ENCODE measurements at regions not wholly inside any gene's neighbourhood (a gene's known extent, or its start where the extent isn't known, plus 50 kb on each side); places are given as distances from the start of the nearest gene placed in this dataset.

GRCh38 chr17:33695431-33695830 lies 402.3 kb upstream of the ASIC2 start:
- no peak overlapping the region for H3K4me3 ChIP-seq
- ATAC-seq: no peak
- H3K36me3 ChIP-seq: no peaks in the 10 kb centered on the region
- no peaks in the 10 kb centered on the region for H3K4me1 ChIP-seq
- H3K27me3 ChIP-seq: peaks cover 41% of the 10 kb centered on the region
- no peak for TF ChIP-seq EP300 (IDR thresholded peaks at IDR 0.05)
- H3K27ac ChIP-seq: no peak overlapping the region
- no peaks in the 10 kb centered on the region for H3K9me3 ChIP-seq

- no peak for ATAC-seq
- H3K4me1 ChIP-seq: no peaks in the 10 kb centered on the region
- no peak overlapping the region for H3K27ac ChIP-seq
- no peak overlapping the region for H3K4me3 ChIP-seq
- WGBS, 2 donors (ENCODE audit: low coverage in 1 of 2): 23 to 37% methylated on average over 2 to 3 of the region's 6 CpGs
- H3K9me3 ChIP-seq: no peaks in the 10 kb centered on the region
- no peak for TF ChIP-seq POLR2AphosphoS5 (IDR thresholded peaks at IDR 0.05)
- no peak for TF ChIP-seq EP300 (IDR thresholded peaks at IDR 0.05)
- no peak for TF ChIP-seq POLR2A (IDR thresholded peaks at IDR 0.05)
- TF ChIP-seq CTCF (IDR thresholded peaks at IDR 0.05): no peak
- H3K27me3 ChIP-seq: peaks cover 41% of the 10 kb centered on the region
- no peaks in the 10 kb centered on the region for H3K36me3 ChIP-seq
Measured at GRCh38 chr17:33696102-33696501, 403.0 kb upstream of the ASIC2 start.

GRCh38 chr17:33697557-33697956 lies 404.5 kb upstream of the ASIC2 start:
- Histone ChIP-seq H3K36me3 (no peaks in the 10 kb centered on the region), H3K4me3 (no peak overlapping the region), H3K27ac (no peak overlapping the region), H3K4me1 (no peaks in the 10 kb centered on the region), H3K9me3 (no peaks in the 10 kb centered on the region), H3K27me3 (peaks cover 49% of the 10 kb centered on the region)
- no peak for ATAC-seq
- TF ChIP-seq POLR2AphosphoS5 (IDR thresholded peaks at IDR 0.05): no peak
- TF ChIP-seq CTCF (IDR thresholded peaks at IDR 0.05): no peak
- TF ChIP-seq EP300 (IDR thresholded peaks at IDR 0.05): no peak
- TF ChIP-seq POLR2A (IDR thresholded peaks at IDR 0.05): no peak
- 57 to 75% methylated on average over 1 of the region's 1 CpG for WGBS, 2 donors (ENCODE audit: low coverage in 1 of 2)

- Histone ChIP-seq H3K27me3 (peaks cover 31% of the 10 kb centered on the region), H3K36me3 (no peaks in the 10 kb centered on the region), H3K4me1 (no peaks in the 10 kb centered on the region), H3K9me3 (no peaks in the 10 kb centered on the region), H3K4me3 (no peak overlapping the region), H3K27ac (no peak overlapping the region)
- no peak for ATAC-seq
- no peak for TF ChIP-seq EP300 (IDR thresholded peaks at IDR 0.05)
- TF ChIP-seq POLR2AphosphoS5 (IDR thresholded peaks at IDR 0.05): no peak
- no peak for TF ChIP-seq CTCF (IDR thresholded peaks at IDR 0.05)
- TF ChIP-seq POLR2A (IDR thresholded peaks at IDR 0.05): no peak
- WGBS, 2 donors (ENCODE audit: low coverage in 1 of 2): 72 to 85% methylated on average over 2 to 5 of the region's 6 CpGs
Measured at GRCh38 chr17:33701910-33702309, 408.8 kb upstream of the ASIC2 start.

GRCh38 chr17:33704856-33705255 lies 411.8 kb upstream of the ASIC2 start:
- Histone ChIP-seq H3K36me3 (no peaks in the 10 kb centered on the region), H3K27me3 (peaks cover 17% of the 10 kb centered on the region), H3K4me1 (no peaks in the 10 kb centered on the region), H3K4me3 (no peak overlapping the region), H3K9me3 (no peaks in the 10 kb centered on the region), H3K27ac (no peak overlapping the region)
- no peak for ATAC-seq
- WGBS, 2 donors (ENCODE audit: low coverage in 1 of 2): 68 to 76% methylated on average over 2 of the region's 2 CpGs
- TF ChIP-seq CTCF (IDR thresholded peaks at IDR 0.05) (no peak), POLR2AphosphoS5 (IDR thresholded peaks at IDR 0.05) (no peak), POLR2A (IDR thresholded peaks at IDR 0.05) (no peak), EP300 (IDR thresholded peaks at IDR 0.05) (no peak)

- ATAC-seq: no peak
- Histone ChIP-seq H3K27ac (no peak overlapping the region), H3K36me3 (no peaks in the 10 kb centered on the region), H3K4me1 (no peaks in the 10 kb centered on the region), H3K27me3 (peaks cover 28% of the 10 kb centered on the region), H3K4me3 (no peak overlapping the region), H3K9me3 (no peaks in the 10 kb centered on the region)
- WGBS, 2 donors (ENCODE audit: low coverage in 1 of 2): 45 to 70% methylated on average over 2 of the region's 2 CpGs
- TF ChIP-seq CTCF (IDR thresholded peaks at IDR 0.05) (no peak), POLR2A (IDR thresholded peaks at IDR 0.05) (no peak), POLR2AphosphoS5 (IDR thresholded peaks at IDR 0.05) (no peak), EP300 (IDR thresholded peaks at IDR 0.05) (no peak)
Measured at GRCh38 chr17:33709881-33710280, 416.8 kb upstream of the ASIC2 start.

Measured in gastroesophageal sphincter (tissue), 4 donors.